ENCODE measurements at regions not wholly inside any gene's neighbourhood (a gene's known extent, or its start where the extent isn't known, plus 50 kb on each side); places are given as distances from the start of the nearest gene placed in this dataset.

GRCh38 chr2:217231724-217232123 is 371.9 kb upstream of the TNP1 start:
- TF ChIP-seq CTCF (IDR thresholded peaks at IDR 0.05) (no peak), POLR2A (IDR thresholded peaks at IDR 0.05) (no peak)
